Hematopoietic multipotent progenitor cell treated with erythropoietin and hydrocortisone succinate and interleukin-3 and kit ligand, for 4 days (in vitro differentiated cells): ENCODE measurements at regions not wholly inside any gene's neighbourhood (a gene's known extent, or its start where the extent isn't known, plus 50 kb on each side); places are given as distances from the start of the nearest gene placed in this dataset.
"Not testable (repeated sequence)": the region's sequence is repeated elsewhere in the genome, so short reads cannot be mapped to it uniquely, and the experiment has no call there.

ENCODE experiments used
- DNase-seq: peaks from one replicate; pipeline ENCODE4 v3.0.0-alpha.2; 2015

- no peak for DNase-seq
Observed at GRCh38 chr18:54433368-54433767, 75.7 kb downstream of the C18orf54 start.

- no peak for DNase-seq
Observed at GRCh38 chr18:54433857-54434256, 76.2 kb downstream of the C18orf54 start.

- DNase-seq: no peak
Observed at GRCh38 chr18:54434453-54434852, 76.7 kb downstream of the C18orf54 start.

- DNase-seq: no peak
Observed at GRCh38 chr18:54436501-54436900, 78.8 kb downstream of the C18orf54 start.

GRCh38 chr18:54440292-54440691 lies 82.6 kb downstream of the C18orf54 start:
- DNase-seq: peak; percentile 5

- peak; percentile 72 for DNase-seq
Observed at GRCh38 chr18:54444319-54444914, 86.7 kb downstream of the C18orf54 start.

GRCh38 chr18:54453996-54454395 lies 96.3 kb downstream of the C18orf54 start:
- no peak for DNase-seq

GRCh38 chr18:54465502-54465901 lies 107.8 kb downstream of the C18orf54 start:
- DNase-seq: no peak

- no peak for DNase-seq
Observed at GRCh38 chr18:54466248-54467005, 108.7 kb downstream of the C18orf54 start.

GRCh38 chr18:54479365-54479764 lies 111.7 kb upstream of the DYNAP start:
- no peak for DNase-seq

- no peak for DNase-seq
Observed at GRCh38 chr18:54480616-54481015, 110.4 kb upstream of the DYNAP start.

- DNase-seq: not testable (repeated sequence)
Observed at GRCh38 chr18:54502451-54502850, 88.6 kb upstream of the DYNAP start.

- DNase-seq: no peak
Observed at GRCh38 chr18:54503131-54503894, 87.7 kb upstream of the DYNAP start.

GRCh38 chr18:54506516-54507261 lies 84.4 kb upstream of the DYNAP start:
- peak; percentile 7 for DNase-seq

- no peak for DNase-seq
Observed at GRCh38 chr18:54509793-54510192, 81.3 kb upstream of the DYNAP start.

GRCh38 chr18:54515149-54515548 lies 75.9 kb upstream of the DYNAP start:
- DNase-seq: no peak

GRCh38 chr18:54517521-54517920 lies 73.5 kb upstream of the DYNAP start:
- no peak for DNase-seq

GRCh38 chr18:54521846-54522245 lies 69.2 kb upstream of the DYNAP start:
- DNase-seq: no peak

GRCh38 chr18:54528942-54529376 lies 62.1 kb upstream of the DYNAP start:
- no peak for DNase-seq

- no peak for DNase-seq
Observed at GRCh38 chr18:54529444-54529843, 61.6 kb upstream of the DYNAP start.

- no peak for DNase-seq
Observed at GRCh38 chr18:54530285-54530684, 60.8 kb upstream of the DYNAP start.

- no peak for DNase-seq
Observed at GRCh38 chr18:54531402-54532065, 59.5 kb upstream of the DYNAP start.

GRCh38 chr18:54532222-54532621 lies 58.8 kb upstream of the DYNAP start:
- no peak for DNase-seq
